Heart left ventricle (tissue), 16 donors: ENCODE measurements at regions not wholly inside any gene's neighbourhood (a gene's known extent, or its start where the extent isn't known, plus 50 kb on each side); places are given as distances from the start of the nearest gene placed in this dataset.
A peak's percentile ranks its signal among the peaks of the same experiment; 100 is the strongest.

Experiments used
- ATAC-seq, 4 donors: fragments of 200-7000 bp; cut with Tn5 transposase; one replicate each; pipeline ENCODE4 v1.9.1; 2020 to 2022; ENCODE audit warnings: moderate library complexity in 4 of 4, mild to moderate bottlenecking in 3 of 4, moderate number of reproducible peaks in 1 of 4
- DNase-seq, 5 donors: peaks; one replicate each; pipeline ENCODE4 v3.0.0-alpha.2; 2020
- H3K27ac ChIP-seq, 12 donors: fragments of 200-600 bp; sonication (generic) in 4 of 12; one replicate each; pipeline versions ENCODE4 v1.5.0 to v1.8.0; 2016 to 2022; ENCODE audit warnings: mild to moderate bottlenecking in 2 of 12
- H3K27me3 ChIP-seq, 9 donors: fragments of 200-600 bp; sonication (generic) in 2 of 9; one replicate each; pipeline versions ENCODE4 v1.5.1 to v1.8.0; 2016 to 2022; ENCODE audit warnings: mild to moderate bottlenecking in 3 of 9
- H3K36me3 ChIP-seq, 9 donors: fragments of 200-600 bp; sonication (generic) in 2 of 9; one replicate each; pipeline versions ENCODE4 v1.5.0 to v1.8.0; 2018 to 2022; ENCODE audit warnings: mild to moderate bottlenecking in 2 of 9
- H3K4me1 ChIP-seq, 12 donors: fragments of 200-600 bp; sonication (generic) in 4 of 12; one replicate each; pipeline versions ENCODE4 v1.5.0 to v1.8.0; 2016 to 2022; ENCODE audit warnings: mild to moderate bottlenecking in 3 of 12
- H3K4me3 ChIP-seq, 12 donors: fragments of 200-600 bp; sonication (generic) in 4 of 12; one replicate each; pipeline versions ENCODE4 v1.5.0 to v1.8.0; 2017 to 2022; ENCODE audit warnings: mild to moderate bottlenecking in 9 of 12, moderate library complexity in 4 of 12
- H3K9me3 ChIP-seq, 12 donors: fragments of 200-600 bp; sonication (generic) in 4 of 12; one replicate each; pipeline versions ENCODE4 v1.5.0 to v1.8.0; 2016 to 2022; ENCODE audit warnings: mild to moderate bottlenecking in 1 of 12
- CTCF ChIP-seq, 12 donors: fragments of 200-600 bp; sonication (generic) in 4 of 12; IDR thresholded peaks; one replicate each; pipeline versions ENCODE4 v1.5.0 to v1.8.0; 2018 to 2022; ENCODE audit warnings: antibody characterized with exemption in 12 of 12, mild to moderate bottlenecking in 5 of 12
- POLR2A ChIP-seq, 2 donors: fragments of 450-650 bp; IDR thresholded peaks; one replicate each; pipeline ENCODE4 v1.6.1; 2017; ENCODE audit warnings: antibody characterized with exemption in 2 of 2, mild to moderate bottlenecking in 2 of 2, moderate library complexity in 2 of 2
- WGBS, 4 donors: extraction: QIAGEN DNeasy Blood & Tissue Kit in 2 of 4; methylation state at CpG; one replicate each; pipeline versions ENCODE4 v1.1.5 to v1.1.7; 2013 to 2018; 5-methylcytosine and 5-hydroxymethylcytosine counted together
- intact Hi-C, 10 donors: fragments of 100-400 bp; cut with DNase I; formaldehyde crosslinking; loops; one replicate each; pipeline versions ENCODE4 v1.11.1 to v1.14.2; 2022
- donor health status: ischemic (EF 13 %, LVEDD 7.1; RV severe dilation, severe dysfunction).
- donor health status: healthy with polysubstance abuse.
- donor health status: DM: no; HTN: yes; CAD: no.
- donor health status: DM: no; HTN: no; CAD: no.
- donor health status: ischemic (EF 25% LVEDD 6.9; RV normal size, moderate dysfunction).
- donor health status: ischemic (EF 25% LVEDD 5.7; RV mildly dilated, moderate dysfunction).
- donor health status: healthy.
- donor health status: DM: yes; HTN: yes; CAD: no.
- donor health status: ischemic (EF 35%, LVEDD 5.7; RV mildly dilated, moderate dysfunction).
- donor health status: nonischemic (EF 11% LVEDD 7.7; RV severe dilation, severe dysfunction).
- donor health status: DM: yes; HTN: yes; CAD: no.
- donor health status: PGD.
- donor health status: ischemic (EF 29% LVEDD 5.4; RV normal size, mild dysfunction).
- donor health status: nonischemic (EF 23%, LVEDD 6.1; RV moderate dilation, normal function).

- Histone ChIP-seq H3K9me3 (no peaks in the 10 kb centered on the region), H3K36me3 (no peaks in the 10 kb centered on the region), H3K27ac (no peak overlapping the region), H3K4me1 (no peaks in the 10 kb centered on the region), H3K27me3 (no peaks in the 10 kb centered on the region), H3K4me3 (no peak overlapping the region)
- TF ChIP-seq POLR2A (IDR thresholded peaks at IDR 0.05) = no peak
- intact Hi-C loops = no loop called here
- no peak for DNase-seq
- ATAC-seq = no peak
Observed at GRCh38 chr21:24583473-24583872, 1023.8 kb downstream of the MRPL39 start.

- TF ChIP-seq CTCF (IDR thresholded peaks at IDR 0.05) = no peak
- TF ChIP-seq POLR2A (IDR thresholded peaks at IDR 0.05) = no peak
- DNase-seq = no peak
- H3K36me3 ChIP-seq = no peaks in the 10 kb centered on the region
- H3K4me1 ChIP-seq = no peaks in the 10 kb centered on the region
- H3K9me3 ChIP-seq = no peaks in the 10 kb centered on the region
- H3K27ac ChIP-seq = no peak overlapping the region
- no peaks in the 10 kb centered on the region for H3K27me3 ChIP-seq
- no peak for ATAC-seq
- 51 to 74% (median 54%) methylated on average over 2 of the region's 2 CpGs for WGBS, 4 donors
- H3K4me3 ChIP-seq = no peak overlapping the region
- intact Hi-C loops = no loop called here
Observed at GRCh38 chr21:24577301-24577700, 1030.0 kb downstream of the MRPL39 start.

GRCh38 chr21:24561291-24561690, 1046.0 kb downstream of the MRPL39 start:
- TF ChIP-seq CTCF (IDR thresholded peaks at IDR 0.05) (no peak), POLR2A (IDR thresholded peaks at IDR 0.05) (no peak)
- DNase-seq = no peak
- no peaks in the 10 kb centered on the region for H3K36me3 ChIP-seq
- peaks cover 0 to 25% (median 0%) of the 10 kb centered on the region in 12 donors for H3K9me3 ChIP-seq
- H3K27ac ChIP-seq = no peak overlapping the region
- ATAC-seq = no peak
- H3K27me3 ChIP-seq = no peaks in the 10 kb centered on the region
- H3K4me3 ChIP-seq = no peak overlapping the region
- H3K4me1 ChIP-seq = no peaks in the 10 kb centered on the region
- intact Hi-C loops = no loop called here
- WGBS, 4 donors = 85 to 92% (median 91%) methylated on average over 5 of the region's 5 CpGs

GRCh38 chr21:24552491-24552890, 1054.8 kb downstream of the MRPL39 start:
- intact Hi-C loops = no loop called here
- DNase-seq = no peak
- ATAC-seq = peak in 1 of 4 donors; percentile 29
- H3K36me3 ChIP-seq = no peaks in the 10 kb centered on the region
- no peak overlapping the region for H3K27ac ChIP-seq
- WGBS, 4 donors = 51 to 59% (median 56%) methylated on average over 3 of the region's 3 CpGs
- no peaks in the 10 kb centered on the region for H3K4me1 ChIP-seq
- no peak for TF ChIP-seq CTCF (IDR thresholded peaks at IDR 0.05)
- no peak for TF ChIP-seq POLR2A (IDR thresholded peaks at IDR 0.05)
- no peak overlapping the region for H3K4me3 ChIP-seq
- peaks cover 0 to 10% (median 0%) of the 10 kb centered on the region in 12 donors for H3K9me3 ChIP-seq
- no peaks in the 10 kb centered on the region for H3K27me3 ChIP-seq

- Histone ChIP-seq H3K36me3 (no peaks in the 10 kb centered on the region), H3K4me3 (no peak overlapping the region), H3K27me3 (no peaks in the 10 kb centered on the region), H3K27ac (peak overlapping the region in 3 of 12 donors; percentile 13 to 42 (median 32)), H3K4me1 (no peaks in the 10 kb centered on the region), H3K9me3 (peaks cover 0 to 10% (median 0%) of the 10 kb centered on the region in 12 donors)
- WGBS, 4 donors = 44 to 57% (median 47%) methylated on average over 4 of the region's 4 CpGs
- peak in 2 of 5 donors; percentile 9 to 27 for DNase-seq
- intact Hi-C loops = no loop called here
- peak in 1 of 4 donors; percentile 34 for ATAC-seq
- no peak for TF ChIP-seq CTCF (IDR thresholded peaks at IDR 0.05)
- TF ChIP-seq POLR2A (IDR thresholded peaks at IDR 0.05) = no peak
Observed at GRCh38 chr21:24545807-24546361, 1061.4 kb downstream of the MRPL39 start.
